H1 (cell line): ENCODE measurements at regions not wholly inside any gene's neighbourhood (a gene's known extent, or its start where the extent isn't known, plus 50 kb on each side); places are given as distances from the start of the nearest gene placed in this dataset.

Source experiments
- CHD7 ChIP-seq: fragments of 300-600 bp; sonication (generic); IDR thresholded peaks from 2 replicates; pipeline ENCODE4 v1.7.1; 2012; ENCODE audit warnings: low read length, moderate library complexity, mild to moderate bottlenecking, inconsistent platforms; ENCODE audit not compliant: insufficient replicate concordance
- E2F6 ChIP-seq: IDR thresholded peaks from 2 replicates; pipeline ENCODE4 v1.6.1; 2012; ENCODE audit warnings: inconsistent platforms
- RNF2 ChIP-seq: fragments of 200-900, 300-1000 bp; sonication (generic); IDR thresholded peaks from 2 replicates; pipeline ENCODE4 v1.7.1; 2016; ENCODE audit warnings: borderline replicate concordance, low read depth, mild to moderate bottlenecking, antibody characterized with exemption, low read length; ENCODE audit not compliant: poor library complexity, severe bottlenecking; ENCODE audit errors: missing control alignments

- no peak for TF ChIP-seq E2F6
- TF ChIP-seq RNF2: no peak
- no peak for TF ChIP-seq CHD7
These were observed 151.8 kb upstream of the PTPRM start (continued) for GRCh38 chr18:7415081-7415894.
